NOMO-1 treated with dmso at 0.1 percent for 144 hours (cell line): ENCODE measurements at regions not wholly inside any gene's neighbourhood (a gene's known extent, or its start where the extent isn't known, plus 50 kb on each side); places are given as distances from the start of the nearest gene placed in this dataset.

Source experiments
- DNase-seq: peaks from one replicate; lab custom pipeline; 2025; ENCODE audit not compliant: unreplicated experiment; lab: John Stamatoyannopoulos, UW

GRCh38 chr18:45255197-45255890, 359.9 kb upstream of the SLC14A2 start:
- no peak for DNase-seq

- DNase-seq, result no peak
Observed at GRCh38 chr18:45260125-45260524, 355.2 kb upstream of the SLC14A2 start.

GRCh38 chr18:45266023-45266422, 349.3 kb upstream of the SLC14A2 start:
- DNase-seq, result no peak

GRCh38 chr18:45267622-45268021, 347.7 kb upstream of the SLC14A2 start:
- no peak for DNase-seq

- no peak for DNase-seq
Observed at GRCh38 chr18:45268583-45268982, 346.7 kb upstream of the SLC14A2 start.

- DNase-seq, result no peak
Observed at GRCh38 chr18:45270289-45270771, 344.9 kb upstream of the SLC14A2 start.

GRCh38 chr18:45274026-45274425, 341.2 kb upstream of the SLC14A2 start:
- no peak for DNase-seq

GRCh38 chr18:45275367-45276113, 339.7 kb upstream of the SLC14A2 start:
- no peak for DNase-seq

- DNase-seq, result no peak
Observed at GRCh38 chr18:45276878-45277277, 338.4 kb upstream of the SLC14A2 start.

GRCh38 chr18:45277908-45278307, 337.4 kb upstream of the SLC14A2 start:
- DNase-seq, result no peak

- DNase-seq, result no peak
Observed at GRCh38 chr18:45280481-45281276, 334.6 kb upstream of the SLC14A2 start.

GRCh38 chr18:45282101-45282812, 333.0 kb upstream of the SLC14A2 start:
- no peak for DNase-seq

GRCh38 chr18:45284174-45284573, 331.1 kb upstream of the SLC14A2 start:
- DNase-seq, result no peak

GRCh38 chr18:45284851-45285250, 330.4 kb upstream of the SLC14A2 start:
- no peak for DNase-seq

- DNase-seq, result no peak
Observed at GRCh38 chr18:45285251-45285650, 330.0 kb upstream of the SLC14A2 start.

GRCh38 chr18:45286431-45286830, 328.8 kb upstream of the SLC14A2 start:
- no peak for DNase-seq

GRCh38 chr18:45287531-45287930, 327.7 kb upstream of the SLC14A2 start:
- DNase-seq, result no peak

GRCh38 chr18:45290364-45290763, 324.9 kb upstream of the SLC14A2 start:
- no peak for DNase-seq

GRCh38 chr18:45291621-45292615, 323.4 kb upstream of the SLC14A2 start:
- no peak for DNase-seq

- DNase-seq, result no peak
Observed at GRCh38 chr18:45295388-45295787, 319.9 kb upstream of the SLC14A2 start.
